H54 (cell line): ENCODE measurements at regions not wholly inside any gene's neighbourhood (a gene's known extent, or its start where the extent isn't known, plus 50 kb on each side); places are given as distances from the start of the nearest gene placed in this dataset.

Experiments
- DNase-seq: peaks from one replicate; pipeline ENCODE4 v3.0.0; 2011; ENCODE audit warnings: low spot score, mixed read lengths; ENCODE audit not compliant: insufficient read length
- FAIRE-seq: peaks from 3 replicates; lab custom pipeline; 2011; peaks lifted over from hg19 to GRCh38; lab: Jason Lieb, UNC
- POLR2A ChIP-seq: IDR thresholded peaks from 2 replicates; pipeline ENCODE4 v1.6.1; 2011; ENCODE audit warnings: low read depth, mild to moderate bottlenecking, low read length

GRCh38 chr12:73424484-73424883 is 1113.2 kb upstream of the ATXN7L3B start:
- no peak for FAIRE-seq

GRCh38 chr12:73445658-73446324 is 1091.8 kb upstream of the ATXN7L3B start:
- FAIRE-seq (no peak), DNase-seq (no peak)
- no peak for TF ChIP-seq POLR2A

More at GRCh38 chr12:73424484-73424883, 1113.2 kb upstream of the ATXN7L3B start:
- TF ChIP-seq POLR2A = no peak
- DNase-seq = no peak

- DNase-seq = no peak
- no peak for TF ChIP-seq POLR2A
- no peak for FAIRE-seq
Observed at GRCh38 chr12:73452672-73453469, 1084.8 kb upstream of the ATXN7L3B start.

- DNase-seq (no peak), FAIRE-seq (no peak)
- no peak for TF ChIP-seq POLR2A
Observed at GRCh38 chr12:73460212-73460611, 1077.4 kb upstream of the ATXN7L3B start.

GRCh38 chr12:73465106-73465505 is 1072.5 kb upstream of the ATXN7L3B start:
- no peak for DNase-seq
- FAIRE-seq = no peak
- TF ChIP-seq POLR2A = no peak

GRCh38 chr12:73486256-73486655 is 1051.4 kb upstream of the ATXN7L3B start:
- DNase-seq (no peak), FAIRE-seq (no peak)
- no peak for TF ChIP-seq POLR2A

- TF ChIP-seq POLR2A = no peak
- DNase-seq (no peak), FAIRE-seq (no peak)
Observed at GRCh38 chr12:73506611-73507010, 1031.0 kb upstream of the ATXN7L3B start.

GRCh38 chr12:73514672-73515071 is 1023.0 kb upstream of the ATXN7L3B start:
- FAIRE-seq = no peak
- peak; percentile 1 for DNase-seq
- TF ChIP-seq POLR2A = no peak

- DNase-seq = no peak
- TF ChIP-seq POLR2A = no peak
- no peak for FAIRE-seq
Observed at GRCh38 chr12:73517859-73518258, 1019.8 kb upstream of the ATXN7L3B start.

- TF ChIP-seq POLR2A = no peak
- no peak for DNase-seq
- no peak for FAIRE-seq
Observed at GRCh38 chr12:73529231-73529630, 1008.4 kb upstream of the ATXN7L3B start.

GRCh38 chr12:73529954-73530353 is 1007.7 kb upstream of the ATXN7L3B start:
- no peak for TF ChIP-seq POLR2A
- FAIRE-seq = no peak
- no peak for DNase-seq

GRCh38 chr12:73531752-73532151 is 1005.9 kb upstream of the ATXN7L3B start:
- DNase-seq (no peak), FAIRE-seq (no peak)
- no peak for TF ChIP-seq POLR2A

- DNase-seq = no peak
- TF ChIP-seq POLR2A = no peak
- FAIRE-seq = no peak
Observed at GRCh38 chr12:73547421-73547820, 990.2 kb upstream of the ATXN7L3B start.

- no peak for TF ChIP-seq POLR2A
- no peak for DNase-seq
- no peak for FAIRE-seq
Observed at GRCh38 chr12:73585136-73585535, 952.5 kb upstream of the ATXN7L3B start.
